B cell (primary cell): ENCODE measurements at regions not wholly inside any gene's neighbourhood (a gene's known extent, or its start where the extent isn't known, plus 50 kb on each side); places are given as distances from the start of the nearest gene placed in this dataset.
"Not testable (repeated sequence)": the region's sequence is repeated elsewhere in the genome, so short reads cannot be mapped to it uniquely, and the experiment has no call there.

ENCODE experiments used
- ATAC-seq: fragments of 200-7000 bp; cut with Tn5 transposase; one replicate; pipeline ENCODE4 v1.10.0; 2021; ENCODE audit warnings: low read depth, mild to moderate bottlenecking, moderate number of reproducible peaks, moderate library complexity
- CTCF ChIA-PET: fragments of 350-600 bp; sonication (Branson Sonifier 250); formaldehyde crosslinking; loops from one replicate; lab custom pipeline; 2021; ENCODE audit warnings: antibody characterized with exemption, inconsistent platforms; lab: Charles Lee
- POLR2A ChIA-PET: fragments of 350-600 bp; sonication (Branson Sonifier 250); formaldehyde crosslinking; loops from one replicate; lab custom pipeline; 2021; ENCODE audit warnings: antibody characterized with exemption; lab: Charles Lee
- DNase-seq: peaks from one replicate; pipeline ENCODE4 v3.0.0; 2013
- H2AFZ ChIP-seq: 2 replicates; pipeline ENCODE4 v1.6.1; 2012; ENCODE audit warnings: mild to moderate bottlenecking, low read depth, low read length; ENCODE audit not compliant: insufficient read depth, poor library complexity, severe bottlenecking
- H3K27ac ChIP-seq, 2 donors: 1 replicate in 1 of 2; 2 replicates in 1 of 2; pipeline ENCODE4 v1.5.1; 2012 to 2013; ENCODE audit warnings: low read length in 2 of 2, mild to moderate bottlenecking in 2 of 2, moderate library complexity in 1 of 2
- H3K27me3 ChIP-seq, 4 experiments: fragments of 200-600 bp in 1 of 4; sonication (generic) in 1 of 4; replicated peaks in 1 of 4; 1 replicate in 2 of 4; 2 replicates in 2 of 4; pipeline versions ENCODE4 v1.6.1 to v1.7.0; 2013 to 2016; ENCODE audit warnings: low read length in 3 of 4, mild to moderate bottlenecking in 2 of 4, mixed read lengths in 1 of 4, moderate library complexity in 1 of 4; ENCODE audit not compliant: insufficient read depth in 4 of 4, control insufficient read depth in 3 of 4; ENCODE audit errors: control extremely low read depth in 1 of 4
- H3K36me3 ChIP-seq, 2 experiments: replicated peaks in 1 of 2; 1 replicate in 1 of 2; 2 replicates in 1 of 2; pipeline versions ENCODE4 v1.6.1 to v1.7.1; 2013; ENCODE audit warnings: low read length in 1 of 2; ENCODE audit not compliant: insufficient read depth in 2 of 2, control insufficient read depth in 1 of 2; ENCODE audit errors: control extremely low read depth in 1 of 2, extremely low read depth in 1 of 2
- H3K4me1 ChIP-seq, 2 donors: fragments of 200-600 bp in 1 of 2; sonication (generic) in 1 of 2; 1 replicate in 1 of 2; 2 replicates in 1 of 2; pipeline versions ENCODE4 v1.5.1 to v1.6.1; 2013 to 2017; ENCODE audit warnings: low read length in 2 of 2; ENCODE audit not compliant: control insufficient read depth in 2 of 2, insufficient read depth in 2 of 2
- H3K4me2 ChIP-seq: replicated peaks from 2 replicates; pipeline ENCODE3; 2012; ENCODE audit warnings: mild to moderate bottlenecking, low read depth, low read length; ENCODE audit not compliant: poor library complexity, severe bottlenecking
- H3K4me3 ChIP-seq, 5 experiments: fragments of 200-600 bp in 1 of 5; sonication (generic) in 1 of 5; 1 replicate in 3 of 5; 2 replicates in 2 of 5; pipeline versions ENCODE4 v1.5.1 to v1.7.0; 2011 to 2016; ENCODE audit warnings: low read length in 4 of 5, mild to moderate bottlenecking in 4 of 5, low read depth in 2 of 5, control low read depth in 1 of 5, moderate library complexity in 1 of 5; ENCODE audit not compliant: insufficient read depth in 1 of 5; ENCODE audit errors: control extremely low read depth in 1 of 5, extremely low read depth in 1 of 5
- H3K79me2 ChIP-seq: fragments of 200-600 bp; sonication (generic); one replicate; pipeline ENCODE4 v1.6.0; 2016; ENCODE audit warnings: low read length; ENCODE audit not compliant: control insufficient read depth, insufficient read depth
- H3K9ac ChIP-seq: fragments of 200-600 bp; sonication (generic); 2 replicates; pipeline ENCODE4 v1.6.1; 2017; ENCODE audit warnings: mild to moderate bottlenecking, low read length, moderate library complexity
- H3K9me3 ChIP-seq, 3 donors: one replicate each; pipeline versions ENCODE4 v1.6.1 to v1.7.1; 2013; ENCODE audit warnings: low read length in 2 of 3; ENCODE audit not compliant: control insufficient read depth in 2 of 3, insufficient read depth in 1 of 3; ENCODE audit errors: control extremely low read depth in 1 of 3
- H4K20me1 ChIP-seq: 2 replicates; pipeline ENCODE4 v1.6.0; 2012; ENCODE audit warnings: mild to moderate bottlenecking, low read length; ENCODE audit not compliant: insufficient read depth, control insufficient read depth, poor library complexity, severe bottlenecking
- H3K27ac Mint-ChIP-seq: one replicate; pipeline ENCODE4 v1.8.0; 2021; ENCODE audit warnings: mixed read lengths
- H3K27me3 Mint-ChIP-seq: one replicate; pipeline ENCODE4 v1.8.0; 2021; ENCODE audit warnings: mixed read lengths
- H3K4me1 Mint-ChIP-seq: one replicate; pipeline ENCODE4 v1.8.0; 2021; ENCODE audit warnings: mixed read lengths
- H3K4me3 Mint-ChIP-seq: one replicate; pipeline ENCODE4 v1.8.0; 2021; ENCODE audit warnings: mixed read lengths
- H3K9me3 Mint-ChIP-seq: one replicate; pipeline ENCODE4 v1.8.0; 2022; ENCODE audit warnings: mixed read lengths; ENCODE audit not compliant: insufficient read depth
- EZH2 ChIP-seq: IDR thresholded peaks from 2 replicates; pipeline ENCODE4 v1.6.1; 2012; ENCODE audit warnings: borderline replicate concordance, low read depth, mild to moderate bottlenecking, moderate library complexity, low read length; ENCODE audit not compliant: insufficient read depth, poor library complexity, severe bottlenecking
- WGBS: methylation state at CpG from one replicate; pipeline ENCODE4 v1.1.5; 2013; ENCODE audit warnings: missing lambda C conversion rate; ENCODE audit not compliant: insufficient coverage; 5-methylcytosine and 5-hydroxymethylcytosine counted together
- intact Hi-C: fragments of 100-400 bp; cut with micrococcal nuclease; formaldehyde crosslinking; loops from one replicate; pipeline ENCODE4 v1.10.0; 2022
- TF ChIP-seq, protein P1 (sequence below): fragments of 200-600 bp; IDR thresholded peaks from one replicate; pipeline ENCODE4 v1.8.0; 2022; ENCODE audit warnings: antibody characterized with exemption, mild to moderate bottlenecking

DNA sequence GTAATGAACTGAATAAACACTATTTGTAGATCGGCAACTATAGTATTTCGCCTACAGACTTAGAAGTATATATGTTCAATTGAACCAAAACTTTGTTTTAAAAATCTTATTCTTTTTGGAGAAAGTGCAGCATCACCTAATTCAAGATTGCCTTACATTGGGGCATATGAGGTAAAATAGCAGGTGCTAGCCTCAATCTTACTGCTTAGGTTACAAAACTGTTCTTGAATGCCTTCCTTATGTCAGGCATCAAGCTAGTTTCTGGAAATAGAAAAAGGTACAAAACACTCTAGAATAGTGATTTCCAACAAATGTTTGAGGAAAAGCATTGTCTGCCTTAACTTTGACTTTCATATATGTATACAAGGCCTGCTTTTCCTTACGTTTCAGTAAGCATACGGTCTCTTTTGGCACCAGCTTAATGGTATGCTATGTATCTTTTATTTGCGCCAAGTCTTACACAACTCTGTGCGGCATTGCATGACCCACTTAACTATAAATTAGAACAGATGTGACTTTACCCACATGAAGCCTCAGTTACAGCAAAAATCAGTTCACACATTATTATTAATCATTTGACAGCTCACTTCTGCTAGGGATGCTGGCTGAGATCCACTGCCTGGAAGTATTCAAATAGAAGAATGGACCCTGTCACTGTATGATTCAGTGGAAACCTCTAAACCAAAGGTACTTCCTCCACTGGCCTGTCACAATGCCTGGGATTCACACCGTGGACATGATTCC, 174.1 kb downstream of the PRELID2 start:
- TF ChIP-seq, protein P1, sequence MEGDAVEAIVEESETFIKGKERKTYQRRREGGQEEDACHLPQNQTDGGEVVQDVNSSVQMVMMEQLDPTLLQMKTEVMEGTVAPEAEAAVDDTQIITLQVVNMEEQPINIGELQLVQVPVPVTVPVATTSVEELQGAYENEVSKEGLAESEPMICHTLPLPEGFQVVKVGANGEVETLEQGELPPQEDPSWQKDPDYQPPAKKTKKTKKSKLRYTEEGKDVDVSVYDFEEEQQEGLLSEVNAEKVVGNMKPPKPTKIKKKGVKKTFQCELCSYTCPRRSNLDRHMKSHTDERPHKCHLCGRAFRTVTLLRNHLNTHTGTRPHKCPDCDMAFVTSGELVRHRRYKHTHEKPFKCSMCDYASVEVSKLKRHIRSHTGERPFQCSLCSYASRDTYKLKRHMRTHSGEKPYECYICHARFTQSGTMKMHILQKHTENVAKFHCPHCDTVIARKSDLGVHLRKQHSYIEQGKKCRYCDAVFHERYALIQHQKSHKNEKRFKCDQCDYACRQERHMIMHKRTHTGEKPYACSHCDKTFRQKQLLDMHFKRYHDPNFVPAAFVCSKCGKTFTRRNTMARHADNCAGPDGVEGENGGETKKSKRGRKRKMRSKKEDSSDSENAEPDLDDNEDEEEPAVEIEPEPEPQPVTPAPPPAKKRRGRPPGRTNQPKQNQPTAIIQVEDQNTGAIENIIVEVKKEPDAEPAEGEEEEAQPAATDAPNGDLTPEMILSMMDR: no peak
- no peak for TF ChIP-seq EZH2
- no peak for ATAC-seq

DNA sequence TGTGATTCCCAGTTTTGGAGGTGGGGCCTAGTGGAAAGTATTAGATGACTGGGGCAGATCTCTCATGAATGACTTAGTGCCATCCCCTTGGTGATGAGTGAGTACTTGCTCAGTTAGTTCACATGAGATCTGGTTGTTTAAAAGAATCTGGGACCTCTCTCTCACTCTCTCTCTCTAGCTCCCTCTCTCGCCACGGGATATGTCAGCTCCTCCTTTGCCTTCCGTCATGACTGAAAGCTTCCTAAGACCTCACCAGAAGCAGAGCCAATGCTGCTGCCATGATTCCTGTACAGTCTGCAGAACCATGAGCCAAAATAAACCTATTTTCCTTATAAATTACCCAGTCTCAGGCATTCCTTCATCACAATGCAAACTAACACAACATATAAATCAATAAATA, 176.7 kb downstream of the PRELID2 start:
- H3K9me3 ChIP-seq: peaks cover 0 to 5% (median 0%) of the 10 kb centered on the region in 3 donors
- H3K36me3 ChIP-seq: no peaks in the 10 kb centered on the region
- ATAC-seq: no peak
- H3K4me2 ChIP-seq: no peak overlapping the region
- Mint-ChIP-seq H3K27ac (no peak overlapping the region), H3K27me3 (no peaks in the 10 kb centered on the region), H3K9me3 (peaks cover 3% of the 10 kb centered on the region), H3K4me1 (no peaks in the 10 kb centered on the region), H3K4me3 (no peak overlapping the region)
- H3K9ac ChIP-seq: no peak overlapping the region
- no peaks in the 10 kb centered on the region for H3K4me1 ChIP-seq
- intact Hi-C loops: no loop called here
- no peak overlapping the region for H3K27ac ChIP-seq
- CTCF ChIA-PET: no interaction called here
- no peaks in the 10 kb centered on the region for H4K20me1 ChIP-seq
- POLR2A ChIA-PET: no interaction called here
- WGBS: 97% methylated on average over 3 of the region's 3 CpGs
- no peak overlapping the region for H3K4me3 ChIP-seq
- no peak overlapping the region for H2AFZ ChIP-seq
- no peaks in the 10 kb centered on the region for H3K79me2 ChIP-seq
- no peak for DNase-seq
- no peaks in the 10 kb centered on the region for H3K27me3 ChIP-seq
- no peak for TF ChIP-seq EZH2
- TF ChIP-seq, protein P1: no peak

More for the DNA sequence above, 174.1 kb downstream of the PRELID2 start:
- no CpG with 5 or more reads among the region's 7 CpGs for WGBS
- no peaks in the 10 kb centered on the region for H3K79me2 ChIP-seq
- H3K36me3 ChIP-seq: no peaks in the 10 kb centered on the region
- H3K4me3 Mint-ChIP-seq: no peak overlapping the region
- H3K9ac ChIP-seq: no peak overlapping the region
- H3K9me3 ChIP-seq: peaks cover 0 to 5% (median 0%) of the 10 kb centered on the region in 3 donors
- ChIA-PET POLR2A (no interaction called here), CTCF (interaction anchor here (1.5 kb wide), 1 partner anchor 19 kb away, joined by 3 read pairs; no protein-coding TSS in a partner anchor)
- H3K27me3 ChIP-seq: no peaks in the 10 kb centered on the region
- H3K27ac Mint-ChIP-seq: no peak overlapping the region
- H3K27me3 Mint-ChIP-seq: no peaks in the 10 kb centered on the region
- H3K4me1 Mint-ChIP-seq: no peaks in the 10 kb centered on the region
- H3K4me3 ChIP-seq: no peak overlapping the region
- H2AFZ ChIP-seq: no peak overlapping the region
- no peaks in the 10 kb centered on the region for H3K4me1 ChIP-seq
- H4K20me1 ChIP-seq: no peaks in the 10 kb centered on the region
- intact Hi-C loops: no loop called here
- H3K9me3 Mint-ChIP-seq: no peaks in the 10 kb centered on the region
- H3K27ac ChIP-seq: no peak overlapping the region
- no peak for DNase-seq
- no peak overlapping the region for H3K4me2 ChIP-seq

DNA sequence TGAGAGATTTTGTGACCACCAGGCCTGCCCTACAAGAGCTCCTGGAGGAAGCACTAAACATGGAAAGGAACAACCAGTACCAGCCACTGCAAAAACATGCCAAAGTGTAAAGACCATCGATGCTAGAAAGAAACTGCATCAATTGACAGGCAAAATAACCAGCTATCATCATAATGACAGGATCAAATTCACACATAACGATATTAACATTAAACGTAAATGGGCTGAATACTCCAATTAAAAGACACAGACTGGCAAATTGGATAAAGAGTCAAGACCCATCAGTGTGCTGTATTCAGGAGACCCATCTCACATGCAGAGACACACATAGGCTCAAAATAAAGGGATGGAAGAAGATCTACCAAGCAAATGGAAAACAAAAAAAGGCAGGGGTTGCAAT, 182.4 kb downstream of the PRELID2 start:
- ATAC-seq, H3K27ac ChIP-seq, H3K9ac ChIP-seq, H3K79me2 ChIP-seq, H3K4me2 ChIP-seq, H4K20me1 ChIP-seq, H3K27me3 Mint-ChIP-seq, H3K4me1 Mint-ChIP-seq, H3K4me3 ChIP-seq, H3K27me3 ChIP-seq, intact Hi-C loops, H2AFZ ChIP-seq, H3K9me3 Mint-ChIP-seq, DNase-seq, H3K27ac Mint-ChIP-seq, H3K36me3 ChIP-seq, POLR2A ChIA-PET, H3K9me3 ChIP-seq, H3K4me3 Mint-ChIP-seq, CTCF ChIA-PET, H3K4me1 ChIP-seq: not testable (repeated sequence)
- 86% methylated on average over 1 of the region's 3 CpGs for WGBS
